ENCODE measurements at regions not wholly inside any gene's neighbourhood (a gene's known extent, or its start where the extent isn't known, plus 50 kb on each side); places are given as distances from the start of the nearest gene placed in this dataset.

DNA sequence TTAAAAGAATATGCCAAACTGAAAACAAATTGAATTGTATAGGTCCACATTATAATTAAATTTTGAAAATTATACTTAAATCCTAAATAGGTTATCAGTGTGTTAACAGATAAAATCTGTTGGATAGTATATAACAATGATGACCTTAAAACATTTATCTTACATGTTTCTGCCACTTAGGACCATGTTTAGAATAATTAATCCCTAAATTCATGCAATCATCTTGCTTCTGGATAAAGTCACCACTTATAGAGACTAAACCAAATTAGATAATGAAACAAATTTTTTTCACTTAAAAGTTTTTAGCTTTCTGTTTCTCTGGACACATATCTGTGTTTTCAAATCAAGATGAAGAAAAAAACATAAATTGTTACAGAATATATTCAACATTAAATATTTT, 511.7 kb upstream of the MIR17HG start:
- POLR2A ChIA-PET = no interaction called here
- peaks cover 31% of the 10 kb centered on the region for H3K4me1 Mint-ChIP-seq
- CTCF ChIA-PET = no interaction called here
- ATAC-seq (no peak), DNase-seq (ENCODE audit: low spot score) (no peak)
- H3K27me3 Mint-ChIP-seq (ENCODE audit: low read depth) = no peaks in the 10 kb centered on the region
- TF ChIP-seq TEAD4 (CRISPR knock-in tag; IDR thresholded peaks at IDR 0.05) (no peak), FOXJ3 (CRISPR knock-in tag; IDR thresholded peaks at IDR 0.05; ENCODE audit: borderline replicate concordance) (no peak), FOXP1 (CRISPR knock-in tag; IDR thresholded peaks at IDR 0.05; ENCODE audit: borderline replicate concordance) (no peak), CBFB (CRISPR knock-in tag; IDR thresholded peaks at IDR 0.05; ENCODE audit: low read depth) (no peak), ZNF512 (CRISPR knock-in tag; IDR thresholded peaks at IDR 0.05; ENCODE audit: borderline replicate concordance) (no peak), HMGA2 (CRISPR knock-in tag; IDR thresholded peaks at IDR 0.05) (no peak), ZNF138 (CRISPR knock-in tag; conservative IDR thresholded peaks at IDR 0.05) (no peak), JUN (CRISPR knock-in tag; IDR thresholded peaks at IDR 0.05) (no peak), NFYB (CRISPR knock-in tag; conservative IDR thresholded peaks at IDR 0.05; ENCODE audit: low read depth) (no peak), ZNF317 (CRISPR knock-in tag; IDR thresholded peaks at IDR 0.05; ENCODE audit: borderline replicate concordance, low read depth) (no peak), MYBL2 (CRISPR knock-in tag; IDR thresholded peaks at IDR 0.05) (no peak), GTF2I (CRISPR knock-in tag; conservative IDR thresholded peaks at IDR 0.05) (no peak)
- TF ChIP-seq, protein P1, sequence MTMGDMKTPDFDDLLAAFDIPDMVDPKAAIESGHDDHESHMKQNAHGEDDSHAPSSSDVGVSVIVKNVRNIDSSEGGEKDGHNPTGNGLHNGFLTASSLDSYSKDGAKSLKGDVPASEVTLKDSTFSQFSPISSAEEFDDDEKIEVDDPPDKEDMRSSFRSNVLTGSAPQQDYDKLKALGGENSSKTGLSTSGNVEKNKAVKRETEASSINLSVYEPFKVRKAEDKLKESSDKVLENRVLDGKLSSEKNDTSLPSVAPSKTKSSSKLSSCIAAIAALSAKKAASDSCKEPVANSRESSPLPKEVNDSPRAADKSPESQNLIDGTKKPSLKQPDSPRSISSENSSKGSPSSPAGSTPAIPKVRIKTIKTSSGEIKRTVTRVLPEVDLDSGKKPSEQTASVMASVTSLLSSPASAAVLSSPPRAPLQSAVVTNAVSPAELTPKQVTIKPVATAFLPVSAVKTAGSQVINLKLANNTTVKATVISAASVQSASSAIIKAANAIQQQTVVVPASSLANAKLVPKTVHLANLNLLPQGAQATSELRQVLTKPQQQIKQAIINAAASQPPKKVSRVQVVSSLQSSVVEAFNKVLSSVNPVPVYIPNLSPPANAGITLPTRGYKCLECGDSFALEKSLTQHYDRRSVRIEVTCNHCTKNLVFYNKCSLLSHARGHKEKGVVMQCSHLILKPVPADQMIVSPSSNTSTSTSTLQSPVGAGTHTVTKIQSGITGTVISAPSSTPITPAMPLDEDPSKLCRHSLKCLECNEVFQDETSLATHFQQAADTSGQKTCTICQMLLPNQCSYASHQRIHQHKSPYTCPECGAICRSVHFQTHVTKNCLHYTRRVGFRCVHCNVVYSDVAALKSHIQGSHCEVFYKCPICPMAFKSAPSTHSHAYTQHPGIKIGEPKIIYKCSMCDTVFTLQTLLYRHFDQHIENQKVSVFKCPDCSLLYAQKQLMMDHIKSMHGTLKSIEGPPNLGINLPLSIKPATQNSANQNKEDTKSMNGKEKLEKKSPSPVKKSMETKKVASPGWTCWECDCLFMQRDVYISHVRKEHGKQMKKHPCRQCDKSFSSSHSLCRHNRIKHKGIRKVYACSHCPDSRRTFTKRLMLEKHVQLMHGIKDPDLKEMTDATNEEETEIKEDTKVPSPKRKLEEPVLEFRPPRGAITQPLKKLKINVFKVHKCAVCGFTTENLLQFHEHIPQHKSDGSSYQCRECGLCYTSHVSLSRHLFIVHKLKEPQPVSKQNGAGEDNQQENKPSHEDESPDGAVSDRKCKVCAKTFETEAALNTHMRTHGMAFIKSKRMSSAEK (CRISPR knock-in tag; IDR thresholded peaks at IDR 0.05; ENCODE audit: borderline replicate concordance) = no peak
- TF ChIP-seq, protein P2, sequence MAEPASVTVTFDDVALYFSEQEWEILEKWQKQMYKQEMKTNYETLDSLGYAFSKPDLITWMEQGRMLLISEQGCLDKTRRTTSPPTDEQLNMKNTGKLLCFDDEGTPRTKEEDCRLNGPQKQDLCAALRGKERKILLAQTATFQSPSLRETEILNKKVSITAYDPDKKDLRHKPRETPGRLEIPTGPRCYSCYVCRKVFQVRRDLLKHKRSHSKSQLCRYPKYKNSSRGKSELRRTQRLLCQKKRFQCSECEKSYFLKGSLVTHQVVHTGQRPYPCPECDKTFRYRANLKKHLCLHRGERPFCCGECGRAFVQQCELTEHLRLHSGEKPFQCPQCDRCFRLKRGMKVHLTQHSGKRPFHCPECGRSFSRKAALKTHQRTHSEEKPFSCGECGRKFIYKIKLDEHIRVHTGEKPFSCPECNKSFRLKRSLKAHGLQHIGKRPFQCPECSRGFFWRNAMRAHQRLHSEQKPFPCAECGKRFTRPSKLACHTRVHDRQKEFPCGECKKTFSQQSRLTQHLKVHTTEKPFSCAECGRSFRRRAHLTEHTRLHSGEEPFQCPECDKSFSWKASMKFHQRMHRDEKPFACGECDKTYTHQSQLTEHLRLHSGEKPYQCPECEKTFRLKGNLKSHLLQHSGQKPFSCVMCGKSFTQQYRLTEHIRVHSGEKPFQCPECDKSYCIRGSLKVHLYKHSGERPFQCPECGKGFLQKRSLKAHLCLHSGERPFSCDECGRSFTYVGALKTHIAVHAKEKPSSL (CRISPR knock-in tag; conservative IDR thresholded peaks at IDR 0.05) = no peak
- TF ChIP-seq, protein P3, sequence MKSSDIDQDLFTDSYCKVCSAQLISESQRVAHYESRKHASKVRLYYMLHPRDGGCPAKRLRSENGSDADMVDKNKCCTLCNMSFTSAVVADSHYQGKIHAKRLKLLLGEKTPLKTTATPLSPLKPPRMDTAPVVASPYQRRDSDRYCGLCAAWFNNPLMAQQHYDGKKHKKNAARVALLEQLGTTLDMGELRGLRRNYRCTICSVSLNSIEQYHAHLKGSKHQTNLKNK (CRISPR knock-in tag; IDR thresholded peaks at IDR 0.05) = no peak
- H3K9me3 Mint-ChIP-seq = peaks cover 12% of the 10 kb centered on the region
- peaks cover 7% of the 10 kb centered on the region for H3K36me3 Mint-ChIP-seq
- no peak overlapping the region for H3K27ac Mint-ChIP-seq
- H3K4me3 Mint-ChIP-seq = no peak overlapping the region

- CTCF ChIA-PET = no interaction called here
- H3K4me1 Mint-ChIP-seq = peaks cover 31% of the 10 kb centered on the region
- peaks cover 21% of the 10 kb centered on the region for H3K9me3 Mint-ChIP-seq
- DNase-seq (ENCODE audit: low spot score) = no peak
- ATAC-seq = no peak
- peaks cover 7% of the 10 kb centered on the region for H3K36me3 Mint-ChIP-seq
- peak overlapping the region; percentile 15; the same call in 1 of the 2 replicates for H3K27ac Mint-ChIP-seq
- no peak overlapping the region for H3K4me3 Mint-ChIP-seq
- POLR2A ChIA-PET = interaction anchor here (0.6 kb wide), 1 partner anchor 829 kb away, joined by 3 read pairs; no protein-coding TSS in a partner anchor
- no peaks in the 10 kb centered on the region for H3K27me3 Mint-ChIP-seq (ENCODE audit: low read depth)
- TF ChIP-seq ZNF512 (CRISPR knock-in tag; IDR thresholded peaks at IDR 0.05; ENCODE audit: borderline replicate concordance) = no peak
- TF ChIP-seq, protein P4, sequence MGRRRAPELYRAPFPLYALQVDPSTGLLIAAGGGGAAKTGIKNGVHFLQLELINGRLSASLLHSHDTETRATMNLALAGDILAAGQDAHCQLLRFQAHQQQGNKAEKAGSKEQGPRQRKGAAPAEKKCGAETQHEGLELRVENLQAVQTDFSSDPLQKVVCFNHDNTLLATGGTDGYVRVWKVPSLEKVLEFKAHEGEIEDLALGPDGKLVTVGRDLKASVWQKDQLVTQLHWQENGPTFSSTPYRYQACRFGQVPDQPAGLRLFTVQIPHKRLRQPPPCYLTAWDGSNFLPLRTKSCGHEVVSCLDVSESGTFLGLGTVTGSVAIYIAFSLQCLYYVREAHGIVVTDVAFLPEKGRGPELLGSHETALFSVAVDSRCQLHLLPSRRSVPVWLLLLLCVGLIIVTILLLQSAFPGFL (CRISPR knock-in tag; IDR thresholded peaks at IDR 0.05; ENCODE audit: borderline replicate concordance) = no peak
- TF ChIP-seq, protein P5, sequence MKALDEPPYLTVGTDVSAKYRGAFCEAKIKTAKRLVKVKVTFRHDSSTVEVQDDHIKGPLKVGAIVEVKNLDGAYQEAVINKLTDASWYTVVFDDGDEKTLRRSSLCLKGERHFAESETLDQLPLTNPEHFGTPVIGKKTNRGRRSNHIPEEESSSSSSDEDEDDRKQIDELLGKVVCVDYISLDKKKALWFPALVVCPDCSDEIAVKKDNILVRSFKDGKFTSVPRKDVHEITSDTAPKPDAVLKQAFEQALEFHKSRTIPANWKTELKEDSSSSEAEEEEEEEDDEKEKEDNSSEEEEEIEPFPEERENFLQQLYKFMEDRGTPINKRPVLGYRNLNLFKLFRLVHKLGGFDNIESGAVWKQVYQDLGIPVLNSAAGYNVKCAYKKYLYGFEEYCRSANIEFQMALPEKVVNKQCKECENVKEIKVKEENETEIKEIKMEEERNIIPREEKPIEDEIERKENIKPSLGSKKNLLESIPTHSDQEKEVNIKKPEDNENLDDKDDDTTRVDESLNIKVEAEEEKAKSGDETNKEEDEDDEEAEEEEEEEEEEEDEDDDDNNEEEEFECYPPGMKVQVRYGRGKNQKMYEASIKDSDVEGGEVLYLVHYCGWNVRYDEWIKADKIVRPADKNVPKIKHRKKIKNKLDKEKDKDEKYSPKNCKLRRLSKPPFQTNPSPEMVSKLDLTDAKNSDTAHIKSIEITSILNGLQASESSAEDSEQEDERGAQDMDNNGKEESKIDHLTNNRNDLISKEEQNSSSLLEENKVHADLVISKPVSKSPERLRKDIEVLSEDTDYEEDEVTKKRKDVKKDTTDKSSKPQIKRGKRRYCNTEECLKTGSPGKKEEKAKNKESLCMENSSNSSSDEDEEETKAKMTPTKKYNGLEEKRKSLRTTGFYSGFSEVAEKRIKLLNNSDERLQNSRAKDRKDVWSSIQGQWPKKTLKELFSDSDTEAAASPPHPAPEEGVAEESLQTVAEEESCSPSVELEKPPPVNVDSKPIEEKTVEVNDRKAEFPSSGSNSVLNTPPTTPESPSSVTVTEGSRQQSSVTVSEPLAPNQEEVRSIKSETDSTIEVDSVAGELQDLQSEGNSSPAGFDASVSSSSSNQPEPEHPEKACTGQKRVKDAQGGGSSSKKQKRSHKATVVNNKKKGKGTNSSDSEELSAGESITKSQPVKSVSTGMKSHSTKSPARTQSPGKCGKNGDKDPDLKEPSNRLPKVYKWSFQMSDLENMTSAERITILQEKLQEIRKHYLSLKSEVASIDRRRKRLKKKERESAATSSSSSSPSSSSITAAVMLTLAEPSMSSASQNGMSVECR (CRISPR knock-in tag; IDR thresholded peaks at IDR 0.05; ENCODE audit: borderline replicate concordance) = no peak
Measured at GRCh38 chr13:90838317-90838960, 509.0 kb upstream of the MIR17HG start.
